HG03095 (cell line): ENCODE measurements at regions not wholly inside any gene's neighbourhood (a gene's known extent, or its start where the extent isn't known, plus 50 kb on each side); places are given as distances from the start of the nearest gene placed in this dataset.
A peak's percentile ranks its signal among the peaks of the same experiment; 100 is the strongest.
"Not testable (repeated sequence)": the region's sequence is repeated elsewhere in the genome, so short reads cannot be mapped to it uniquely, and the experiment has no call there.

Experiments used
- ATAC-seq: cut with Tn5 transposase; IDR thresholded peaks from one replicate; pipeline ENCODE4 v1.9.1; 2021; ENCODE audit warnings: moderate library complexity; ENCODE audit not compliant: unreplicated experiment

DNA sequence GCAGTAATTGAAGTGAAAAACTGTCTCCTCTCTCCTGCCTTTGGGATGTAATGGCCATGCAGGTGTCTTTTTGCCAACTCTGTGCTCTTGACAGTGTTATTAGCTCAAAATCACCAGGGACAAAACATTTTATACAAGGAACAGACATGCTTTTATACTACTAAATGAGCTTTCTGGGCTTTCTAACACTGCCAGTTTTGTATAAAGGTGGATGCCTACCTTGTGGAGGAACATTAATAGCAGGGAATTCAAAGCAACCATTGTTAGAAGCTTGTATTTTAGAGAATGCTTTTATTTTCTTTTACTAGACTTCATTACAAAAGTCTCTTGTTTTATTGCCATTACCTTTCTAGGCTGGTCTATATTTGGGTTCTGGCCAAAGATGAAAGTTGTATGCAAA, 54.7 kb upstream of the ARSJ start:
- no peak for ATAC-seq

DNA sequence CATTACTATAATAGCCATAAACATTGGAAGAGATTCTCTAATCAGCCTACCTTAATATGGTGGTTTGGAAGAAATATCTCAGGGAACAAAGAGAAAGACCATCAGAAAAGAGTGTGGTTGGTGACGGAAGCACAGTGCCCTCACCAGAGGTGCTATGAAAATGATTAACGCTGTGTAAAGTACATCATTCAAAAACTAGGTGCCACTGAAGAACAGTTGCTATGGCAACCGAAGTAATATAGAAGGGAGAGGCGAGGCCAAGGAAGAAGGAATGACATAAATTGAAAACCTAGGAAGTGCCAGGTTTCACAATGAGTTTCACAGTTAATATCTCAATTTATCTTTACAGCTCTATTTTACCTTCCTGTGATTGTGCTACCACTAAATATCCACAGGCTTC, 57.0 kb upstream of the ARSJ start:
- ATAC-seq = no peak

DNA sequence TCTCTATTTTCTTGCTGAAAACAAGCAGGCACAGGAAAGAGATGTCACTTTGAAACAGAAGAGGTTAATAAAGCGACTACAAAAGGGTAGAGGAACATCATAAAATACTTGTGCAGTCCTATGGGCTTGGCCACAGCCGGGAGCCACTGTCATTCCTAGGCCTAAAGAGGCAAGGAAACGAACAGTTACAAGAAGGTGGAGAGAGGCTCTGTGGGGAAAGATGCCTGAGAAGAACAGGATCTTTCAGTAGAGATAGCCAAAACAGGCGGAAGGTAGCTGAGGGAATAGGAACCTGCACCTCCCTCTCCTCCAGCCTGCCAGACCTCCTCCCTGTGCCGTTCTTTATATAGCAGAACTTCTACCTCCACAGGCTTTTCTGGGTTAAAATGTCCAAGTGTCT, 57.4 kb upstream of the ARSJ start:
- ATAC-seq = no peak

DNA sequence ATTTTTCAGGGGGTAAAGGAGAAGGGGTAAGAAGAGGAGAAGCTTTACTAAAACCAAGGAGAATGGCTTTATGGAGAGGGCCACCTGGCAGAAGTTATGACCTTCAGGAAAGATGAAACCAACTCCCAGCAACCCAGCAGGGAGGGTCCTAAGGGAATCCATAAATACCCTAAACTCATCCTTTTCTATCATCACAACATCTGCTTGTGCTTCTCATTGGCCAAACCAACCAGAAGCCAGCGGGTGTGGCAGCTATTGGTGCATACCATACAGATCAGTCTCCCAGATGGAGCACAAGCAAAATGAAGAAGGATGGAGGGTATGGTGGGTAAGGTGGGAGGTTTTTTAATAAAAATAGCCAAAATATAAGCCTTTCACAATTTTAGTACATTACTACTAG, 58.5 kb upstream of the ARSJ start:
- ATAC-seq = no peak

DNA sequence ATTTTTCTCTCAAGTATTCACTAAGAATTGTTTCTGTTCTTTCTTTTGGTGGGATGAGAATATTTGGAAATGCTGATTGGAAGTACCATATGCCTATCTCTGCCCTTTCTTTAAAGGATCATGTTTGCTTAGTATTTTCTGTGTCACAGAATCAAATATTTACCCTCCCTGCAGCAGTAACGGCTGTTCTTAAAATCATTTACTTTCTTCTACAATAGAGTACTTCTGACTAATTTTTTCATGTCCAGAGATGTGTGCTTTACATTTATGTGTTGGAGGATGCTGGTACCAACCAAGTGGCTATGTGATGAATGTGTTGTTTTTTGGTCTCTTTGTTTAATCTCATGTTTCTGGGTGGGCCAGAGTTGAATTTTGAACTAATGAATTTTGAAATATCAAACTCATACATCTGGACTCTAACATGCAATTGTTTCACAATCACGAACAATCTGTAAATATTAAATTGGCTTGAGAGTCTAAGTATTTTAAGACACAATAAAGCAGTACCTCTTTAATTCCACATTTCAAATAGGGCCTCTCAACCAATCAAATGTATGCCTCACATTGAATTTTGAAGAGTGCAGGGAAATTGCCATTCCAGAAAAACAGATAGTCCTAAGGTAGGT, 59.4 kb upstream of the ARSJ start:
- no peak for ATAC-seq

DNA sequence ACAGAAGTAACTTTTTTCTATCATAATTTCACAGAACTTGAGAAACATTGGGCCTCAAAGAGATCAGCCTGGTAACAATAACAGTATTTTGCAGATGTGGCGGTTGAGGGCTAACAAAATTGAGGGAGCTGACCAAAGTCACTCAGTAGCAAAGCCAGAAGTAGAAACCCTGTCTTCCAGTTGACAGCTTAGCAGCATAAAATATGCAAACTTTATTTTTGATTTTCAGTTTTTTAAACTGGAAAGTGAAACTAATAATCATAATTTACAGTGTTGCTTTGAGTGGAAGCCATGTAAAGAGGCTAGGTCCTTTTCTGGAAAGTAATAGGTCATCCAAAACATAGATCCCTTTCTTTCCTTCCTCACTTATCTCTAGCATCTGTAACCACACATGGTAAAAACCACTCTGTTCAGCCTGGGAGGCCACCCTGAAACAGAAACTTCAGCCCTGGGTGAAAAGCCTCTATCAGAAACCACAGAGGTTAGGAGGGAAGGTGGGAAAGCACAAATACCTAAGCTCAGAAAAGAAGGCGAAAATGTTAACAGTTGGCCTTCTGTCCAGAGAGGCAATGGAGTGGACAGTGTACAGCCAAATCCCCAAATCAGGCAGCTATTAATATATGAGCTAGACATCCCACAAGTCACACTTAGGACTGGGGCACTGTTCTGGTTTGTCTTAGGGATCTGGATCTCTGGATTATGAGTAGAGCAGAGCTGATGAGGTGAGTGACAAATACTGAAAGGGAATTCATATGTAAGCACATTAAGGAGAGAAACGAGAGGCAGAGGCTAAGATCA, 61.1 kb upstream of the ARSJ start:
- peak; percentile 79 for ATAC-seq

DNA sequence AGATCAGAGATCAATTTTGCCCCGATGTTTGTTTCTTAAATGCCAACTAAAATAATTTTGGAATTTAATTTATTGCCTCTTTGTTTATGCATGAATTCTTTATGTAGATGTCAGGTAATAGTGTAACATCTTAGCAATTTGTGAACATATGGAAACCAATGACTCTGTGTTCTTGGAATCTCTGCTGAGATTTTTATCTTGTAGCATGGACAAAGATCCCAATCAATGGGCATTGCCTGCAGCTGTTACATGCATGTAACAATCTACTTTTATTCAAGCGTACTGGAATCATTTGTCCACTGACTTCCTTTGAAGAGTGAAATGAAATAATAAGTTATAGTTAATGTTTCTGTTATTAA, 61.6 kb upstream of the ARSJ start:
- no peak for ATAC-seq

DNA sequence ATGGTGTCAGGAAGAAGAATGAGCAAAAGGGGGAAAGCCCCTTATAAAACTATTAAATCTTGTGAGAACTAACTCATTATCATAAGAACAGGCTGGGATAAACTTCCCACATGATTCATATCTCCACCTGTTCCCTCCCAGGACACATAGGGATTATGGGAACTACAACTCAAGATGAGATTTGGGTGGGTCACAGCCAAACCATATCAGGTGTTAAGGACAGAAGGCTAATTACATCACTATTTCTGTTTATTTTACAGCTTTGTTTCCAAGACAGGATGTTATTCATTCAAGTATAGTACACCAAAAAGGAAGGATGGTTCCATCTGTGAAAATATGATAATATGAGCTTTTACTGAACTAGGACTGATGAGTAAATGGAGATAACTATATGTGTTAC, 63.7 kb upstream of the ARSJ start:
- ATAC-seq = no peak

DNA sequence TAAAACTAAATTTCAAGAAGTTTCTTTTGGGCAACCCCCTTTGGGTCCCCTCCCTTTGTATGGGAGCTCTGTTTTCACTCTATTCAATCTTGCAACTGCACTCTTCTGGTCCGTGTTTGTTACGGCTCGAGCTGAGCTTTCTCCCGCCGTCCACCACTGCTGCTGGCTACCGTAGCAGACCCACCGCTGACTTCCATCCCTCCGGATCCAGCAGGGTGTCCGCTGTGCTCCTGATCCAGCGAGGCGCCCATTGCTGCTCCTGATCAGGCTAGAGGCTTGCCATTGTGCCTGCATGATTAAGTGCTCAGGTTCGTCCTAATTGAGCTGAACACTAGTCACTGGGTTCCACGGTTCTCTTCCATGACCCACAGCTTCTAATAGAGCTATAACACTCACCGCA, 64.9 kb upstream of the ARSJ start:
- not testable (repeated sequence) for ATAC-seq

DNA sequence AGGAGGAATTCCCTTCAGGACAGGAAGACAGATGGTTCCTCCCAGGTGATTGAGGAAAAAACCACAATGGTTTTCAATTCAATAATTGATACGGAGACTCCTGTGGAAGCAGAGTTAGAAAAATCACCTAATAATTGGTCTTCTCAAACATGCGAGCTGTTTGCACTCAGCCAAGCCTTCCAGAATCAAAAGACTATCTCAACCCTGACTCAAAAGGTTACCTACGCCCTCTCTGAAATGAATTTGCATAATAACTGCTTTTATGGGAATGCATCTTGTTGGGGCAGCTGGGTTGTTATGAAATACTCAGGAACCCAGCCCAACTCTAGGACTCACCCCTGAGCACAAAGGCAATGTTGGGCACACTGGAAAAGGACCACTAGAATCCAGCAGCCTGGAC, 66.9 kb upstream of the ARSJ start:
- no peak for ATAC-seq

DNA sequence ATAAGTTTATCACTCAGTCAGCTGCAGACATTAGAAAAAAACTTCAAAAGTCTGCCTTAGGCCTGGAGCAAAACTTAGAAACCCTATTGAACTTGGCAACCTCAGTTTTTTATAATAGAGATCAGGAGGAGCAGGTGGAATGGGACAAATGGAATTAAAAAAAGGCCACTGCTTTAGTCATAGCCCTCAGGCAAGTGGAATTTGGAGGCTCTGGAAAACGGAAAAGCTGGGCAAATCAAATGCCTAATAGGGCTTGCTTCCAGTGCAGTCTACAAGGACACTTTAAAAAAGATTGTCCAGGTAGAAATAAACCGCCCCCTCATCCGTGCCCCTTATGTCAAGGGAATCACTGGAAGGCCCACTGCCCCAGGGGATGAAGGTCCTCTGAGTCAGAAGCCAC, 68.7 kb upstream of the ARSJ start:
- ATAC-seq = not testable (repeated sequence)

DNA sequence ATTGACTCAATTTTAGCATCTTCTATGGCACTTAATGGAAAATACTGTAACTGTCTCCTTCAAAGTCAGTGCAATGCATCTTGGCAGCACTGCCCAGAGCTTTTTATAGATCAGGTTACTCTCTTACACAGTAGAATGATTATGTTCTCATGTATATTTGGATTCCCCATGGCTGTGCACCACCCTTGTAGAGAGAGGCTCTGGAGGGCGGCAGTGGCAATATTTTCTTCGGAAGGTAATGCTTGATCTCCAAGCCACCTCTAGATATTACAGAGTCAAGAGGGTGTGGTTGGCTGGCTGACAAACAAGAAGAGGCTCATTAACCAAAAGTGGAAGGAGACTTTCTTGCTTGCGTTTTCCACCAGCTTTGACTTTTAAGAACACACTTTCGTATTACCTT, 72.8 kb upstream of the ARSJ start:
- ATAC-seq = no peak

DNA sequence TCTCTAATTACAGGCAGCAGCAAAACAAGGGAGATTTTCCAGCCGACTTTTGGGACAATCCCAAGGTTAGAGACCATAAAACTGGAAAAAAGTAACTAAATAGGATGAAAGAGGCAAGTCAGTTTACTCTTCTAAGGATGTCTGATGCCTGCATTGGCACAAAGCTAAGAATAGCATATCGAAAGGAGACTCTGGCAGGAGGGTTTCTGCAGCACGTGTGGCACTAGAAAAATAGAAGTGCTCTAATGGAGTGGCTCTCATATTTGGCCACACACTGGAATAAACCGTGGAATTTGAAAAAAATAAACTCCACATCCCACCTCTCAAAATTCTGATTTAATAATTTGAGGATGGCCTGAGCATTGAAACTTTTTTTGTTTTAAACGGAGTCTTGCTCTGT, 77.2 kb upstream of the ARSJ start:
- ATAC-seq = no peak

DNA sequence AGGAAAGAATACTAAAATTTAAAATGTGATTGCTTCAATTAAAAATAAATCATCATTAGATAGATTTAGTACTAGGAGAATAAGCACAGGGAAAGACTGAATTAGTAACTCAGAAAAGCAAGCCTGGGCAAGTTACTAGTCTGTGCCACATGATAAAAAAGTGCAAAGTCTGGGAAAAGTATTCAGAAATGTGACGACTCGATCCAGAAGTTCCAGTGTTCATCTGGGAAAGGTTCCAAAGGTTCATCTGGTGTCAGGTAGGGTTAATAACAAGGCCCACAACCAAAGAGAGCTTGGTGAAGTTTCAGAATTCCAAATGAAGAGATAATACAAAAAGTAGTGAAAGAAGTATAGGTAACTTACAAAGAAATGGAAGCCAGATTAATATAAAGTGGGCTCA, 78.3 kb upstream of the ARSJ start:
- no peak for ATAC-seq

DNA sequence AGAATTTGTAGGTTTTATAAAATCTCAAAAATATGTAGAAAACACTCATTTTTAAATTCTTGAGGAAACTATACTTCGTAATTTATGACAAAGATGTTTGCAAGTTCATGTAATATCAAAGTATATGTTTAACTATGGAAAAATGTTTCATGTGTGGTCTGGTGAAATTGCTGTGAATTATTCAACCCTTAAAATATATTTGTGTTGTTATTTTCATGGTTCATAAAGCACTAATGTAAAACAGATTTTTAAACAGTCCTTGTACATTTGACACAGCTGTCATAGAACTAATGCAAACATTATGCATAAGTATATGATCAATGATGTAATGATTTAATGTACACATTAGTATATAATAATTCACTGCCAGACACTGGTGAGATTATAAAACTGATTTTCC, 83.1 kb upstream of the ARSJ start:
- no peak for ATAC-seq

DNA sequence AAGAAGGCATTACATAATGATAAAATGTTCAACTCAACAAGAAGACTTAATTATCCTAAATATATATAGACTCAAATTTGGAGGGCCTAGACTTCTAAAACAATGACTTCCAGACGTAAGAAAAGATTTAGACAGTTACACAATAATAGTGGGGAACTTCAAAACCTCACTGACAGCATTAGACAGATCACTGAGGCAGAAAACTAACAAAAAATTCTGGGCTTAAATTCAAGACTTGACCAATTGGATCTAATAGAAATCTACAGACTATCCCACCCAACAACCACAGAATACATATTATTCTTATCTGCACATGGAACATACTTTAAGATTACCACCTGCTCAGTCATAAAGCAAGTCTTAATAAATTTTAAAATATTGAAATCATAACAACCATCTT, 93.3 kb upstream of the ARSJ start:
- no peak for ATAC-seq

DNA sequence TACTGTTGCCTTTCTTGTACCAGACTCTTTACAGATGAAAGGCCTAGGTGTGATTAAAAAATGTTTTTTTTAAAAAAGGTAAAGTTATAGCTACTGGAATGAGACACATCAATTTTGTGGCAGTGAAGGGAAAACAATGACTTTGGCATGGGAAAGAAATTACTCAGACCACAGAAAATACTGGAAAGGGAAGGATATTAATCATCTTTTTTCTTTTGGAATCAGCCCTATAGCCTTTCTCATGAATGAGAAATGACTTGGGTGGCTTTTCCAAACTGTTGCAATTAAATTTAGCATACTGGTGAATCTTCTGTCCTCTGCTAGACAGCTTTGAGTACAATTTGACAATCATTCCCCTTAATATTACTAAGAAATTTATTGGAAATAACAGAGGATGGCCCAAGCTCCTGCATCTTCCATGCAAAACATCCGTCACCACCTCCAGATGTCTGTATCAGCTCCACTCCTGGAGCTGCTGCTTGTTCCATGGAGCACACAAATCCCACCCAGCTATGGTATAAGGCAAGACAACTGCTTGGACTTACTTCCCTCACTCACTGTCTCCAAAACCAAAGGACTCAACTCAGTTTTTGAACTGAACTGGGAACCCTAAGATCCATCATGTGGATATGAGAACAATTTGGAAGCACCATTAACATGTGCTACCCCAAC, 97.6 kb upstream of the ARSJ start:
- ATAC-seq = no peak

DNA sequence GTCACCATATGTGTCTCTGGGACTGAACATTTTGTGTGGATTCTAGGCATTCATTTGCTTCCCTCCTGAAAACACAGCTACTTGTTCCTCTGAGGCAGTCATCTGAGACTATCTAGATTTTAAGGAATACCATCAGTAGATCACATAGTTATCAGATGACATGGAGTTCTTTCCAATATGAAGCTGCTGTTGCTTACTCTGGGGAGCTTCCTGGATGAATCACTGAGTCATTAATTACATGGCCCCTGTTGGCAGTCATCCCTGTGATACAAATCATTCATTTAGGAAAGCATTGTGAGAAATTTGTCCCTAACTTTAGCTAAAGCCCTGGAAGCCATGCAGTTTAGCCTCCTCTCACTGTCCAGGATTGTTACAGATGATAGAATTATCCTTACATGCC, 98.2 kb upstream of the ARSJ start:
- no peak for ATAC-seq

DNA sequence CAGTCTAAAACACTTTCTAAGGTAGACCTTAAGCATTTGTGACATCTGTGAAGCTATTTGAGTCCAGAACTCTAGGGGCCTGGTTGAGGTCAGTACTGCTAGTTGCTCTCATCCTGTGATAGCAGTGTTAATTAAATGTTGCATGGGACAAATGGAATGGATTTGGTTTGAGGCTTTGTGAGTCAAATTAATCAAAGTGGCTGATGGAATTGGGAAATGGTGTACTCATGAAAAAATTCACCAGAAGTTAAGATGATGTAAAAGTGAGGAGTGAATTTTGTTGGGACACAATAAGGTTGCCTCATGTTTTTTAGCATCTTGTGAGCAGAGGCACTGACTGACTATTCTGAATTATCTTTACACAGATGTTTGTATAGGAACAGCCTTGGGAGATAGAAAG, 99.2 kb upstream of the ARSJ start:
- ATAC-seq = no peak

DNA sequence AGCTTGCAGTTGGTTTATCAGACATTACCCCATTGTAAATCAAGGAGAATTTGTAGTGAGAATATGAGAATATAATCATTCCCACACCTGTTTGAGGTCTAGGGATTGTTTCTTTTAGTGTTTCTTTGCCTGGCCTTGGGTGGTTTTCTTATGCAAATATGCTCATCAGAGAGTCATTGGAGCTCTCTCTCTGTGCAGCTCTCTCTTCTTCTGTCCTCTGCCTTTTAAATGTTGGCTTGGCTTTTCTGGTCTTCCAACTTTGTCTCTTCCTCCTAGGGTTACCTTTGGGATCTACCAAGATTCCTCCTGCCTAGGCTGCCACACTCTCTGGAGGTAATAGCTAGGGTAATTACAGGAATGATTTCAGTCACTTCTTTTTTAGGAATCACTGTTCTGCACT, 102.3 kb upstream of the ARSJ start:
- ATAC-seq = no peak

DNA sequence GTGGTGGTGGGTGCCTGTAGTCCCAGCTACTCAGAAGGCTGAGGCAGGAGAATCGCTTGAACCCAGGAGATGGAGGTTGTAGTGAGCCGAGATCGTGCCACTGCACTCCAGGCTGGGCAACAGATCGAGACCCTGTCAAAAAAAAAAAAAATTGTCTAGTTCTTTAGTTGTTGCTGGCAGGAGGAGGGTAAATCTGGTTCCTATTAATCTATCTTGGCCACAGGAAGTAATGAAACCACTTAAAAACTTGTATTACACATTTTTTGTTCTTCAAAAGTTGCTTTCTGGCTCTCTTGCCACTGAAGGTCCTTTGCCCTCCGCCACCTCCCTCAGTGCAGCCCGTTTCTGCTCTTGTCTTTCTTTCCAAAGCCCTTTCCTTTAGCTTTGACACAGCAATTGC, 102.9 kb upstream of the ARSJ start:
- ATAC-seq = no peak

DNA sequence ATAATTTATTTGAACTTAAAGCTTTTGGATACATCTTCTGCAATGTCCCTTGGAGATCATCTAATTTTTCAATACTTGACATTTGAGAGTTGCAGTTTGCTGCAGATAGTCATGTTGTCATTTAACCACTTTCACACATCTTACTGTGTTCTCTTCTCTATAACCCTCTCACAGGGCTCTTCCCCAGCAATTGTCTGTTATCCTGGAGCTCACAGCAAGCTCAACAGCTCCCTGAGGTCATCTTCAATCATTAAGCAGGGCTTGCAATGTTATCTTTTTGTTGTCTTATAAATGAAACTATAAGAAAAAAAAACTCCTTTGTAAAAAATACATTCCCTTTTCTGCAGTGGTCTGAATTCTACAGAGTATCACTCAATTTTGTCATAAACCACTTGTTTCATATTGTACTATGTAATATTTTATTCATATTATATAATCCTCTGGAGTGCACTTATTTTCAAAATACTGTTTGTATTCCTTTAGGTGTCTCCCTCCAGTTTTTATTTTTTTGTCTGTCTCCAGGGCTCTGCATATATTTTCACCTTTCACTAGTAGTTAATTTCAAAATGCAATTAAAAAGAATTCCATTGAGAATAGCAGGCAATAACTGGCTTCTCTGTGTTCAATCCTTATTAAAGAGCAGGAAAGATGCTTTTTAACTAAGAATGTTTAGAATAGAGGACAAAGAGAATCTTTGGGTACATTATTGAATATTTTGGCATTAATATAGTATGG, 106.3 kb upstream of the ARSJ start:
- no peak for ATAC-seq
